ENCODE measurements at regions not wholly inside any gene's neighbourhood (a gene's known extent, or its start where the extent isn't known, plus 50 kb on each side); places are given as distances from the start of the nearest gene placed in this dataset.
"Not testable (repeated sequence)": the region's sequence is repeated elsewhere in the genome, so short reads cannot be mapped to it uniquely, and the experiment has no call there.

DNA sequence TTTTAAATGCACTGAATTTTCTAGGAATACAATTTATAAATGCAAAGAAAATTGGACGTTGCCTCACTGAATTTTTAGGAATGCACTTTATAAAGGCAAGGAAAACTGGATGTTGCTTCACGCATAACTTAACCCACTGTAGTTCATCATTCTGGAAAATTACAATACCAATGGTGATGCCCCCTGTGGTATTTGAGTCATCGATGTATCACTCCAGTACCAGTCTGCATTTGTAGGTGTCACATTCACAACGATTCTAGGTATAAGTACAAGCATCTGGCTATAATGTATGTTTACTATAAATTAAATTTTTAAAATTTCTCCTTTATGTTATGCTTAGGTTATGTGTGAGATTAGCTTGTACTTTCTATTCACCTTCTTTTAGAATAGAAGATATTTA, 320.5 kb downstream of the GOLGA6L6 start:
- H3K9me3 ChIP-seq (ENCODE audit: control insufficient read depth, low read length); H3K4me1 ChIP-seq (ENCODE audit: control insufficient read depth, insufficient read depth, low read length, poor library complexity, severe bottlenecking); H3K4me3 ChIP-seq (ENCODE audit: insufficient read depth, low read depth, low read length, poor library complexity, severe bottlenecking); DNase-seq; H3K36me3 ChIP-seq (ENCODE audit: control insufficient read depth, insufficient read depth, low read length); H3K27ac ChIP-seq (ENCODE audit: insufficient read depth, low read length, poor library complexity, severe bottlenecking); H3K27me3 ChIP-seq (replicated peaks; ENCODE audit: control insufficient read depth, insufficient read depth, low read length, poor library complexity, severe bottlenecking): not testable (repeated sequence)

- H3K27ac ChIP-seq (ENCODE audit: insufficient read depth, low read length, poor library complexity, severe bottlenecking); H3K36me3 ChIP-seq (ENCODE audit: control insufficient read depth, insufficient read depth, low read length); H3K4me1 ChIP-seq (ENCODE audit: control insufficient read depth, insufficient read depth, low read length, poor library complexity, severe bottlenecking); DNase-seq; H3K4me3 ChIP-seq (ENCODE audit: insufficient read depth, low read depth, low read length, poor library complexity, severe bottlenecking); H3K27me3 ChIP-seq (replicated peaks; ENCODE audit: control insufficient read depth, insufficient read depth, low read length, poor library complexity, severe bottlenecking); H3K9me3 ChIP-seq (ENCODE audit: control insufficient read depth, low read length): not testable (repeated sequence)
Observed at GRCh38 chr15:20219171-20219570, 322.4 kb downstream of the GOLGA6L6 start.

DNA sequence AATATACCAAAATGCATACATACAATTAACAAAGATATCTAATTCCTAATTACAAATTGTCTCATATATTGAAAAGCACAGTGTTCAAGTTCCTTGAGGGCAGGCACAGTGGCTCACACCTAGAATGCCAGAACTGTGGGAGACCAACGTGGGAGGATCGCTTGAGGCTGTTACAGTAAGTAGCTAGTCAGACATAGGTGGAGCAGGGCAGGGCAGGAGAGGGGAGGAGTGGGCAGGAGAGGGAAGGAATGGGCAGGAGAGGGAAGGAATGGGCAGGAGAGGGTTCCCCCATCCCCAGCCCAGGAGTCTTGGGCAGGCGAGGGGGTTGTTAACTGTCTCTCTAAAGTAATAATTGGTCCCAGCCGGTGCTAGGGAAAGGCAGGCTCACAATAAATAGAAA, 325.9 kb downstream of the GOLGA6L6 start:
- H3K36me3 ChIP-seq (ENCODE audit: control insufficient read depth, insufficient read depth, low read length); DNase-seq; H3K27me3 ChIP-seq (replicated peaks; ENCODE audit: control insufficient read depth, insufficient read depth, low read length, poor library complexity, severe bottlenecking); H3K27ac ChIP-seq (ENCODE audit: insufficient read depth, low read length, poor library complexity, severe bottlenecking); H3K4me3 ChIP-seq (ENCODE audit: insufficient read depth, low read depth, low read length, poor library complexity, severe bottlenecking); H3K4me1 ChIP-seq (ENCODE audit: control insufficient read depth, insufficient read depth, low read length, poor library complexity, severe bottlenecking); H3K9me3 ChIP-seq (ENCODE audit: control insufficient read depth, low read length): not testable (repeated sequence)

- not testable (repeated sequence) for H3K9me3 ChIP-seq (ENCODE audit: control insufficient read depth, low read length); H3K27ac ChIP-seq (ENCODE audit: insufficient read depth, low read length, poor library complexity, severe bottlenecking); H3K27me3 ChIP-seq (replicated peaks; ENCODE audit: control insufficient read depth, insufficient read depth, low read length, poor library complexity, severe bottlenecking); H3K36me3 ChIP-seq (ENCODE audit: control insufficient read depth, insufficient read depth, low read length); H3K4me3 ChIP-seq (ENCODE audit: insufficient read depth, low read depth, low read length, poor library complexity, severe bottlenecking); DNase-seq; H3K4me1 ChIP-seq (ENCODE audit: control insufficient read depth, insufficient read depth, low read length, poor library complexity, severe bottlenecking)
Observed at GRCh38 chr15:20214101-20214500, 327.5 kb downstream of the GOLGA6L6 start.

- H3K27ac ChIP-seq (ENCODE audit: insufficient read depth, low read length, poor library complexity, severe bottlenecking) = not testable (repeated sequence)
Observed at GRCh38 chr15:20211508-20211907, 330.1 kb downstream of the GOLGA6L6 start.

GRCh38 chr15:20209973-20210372, 331.6 kb downstream of the GOLGA6L6 start:
- H3K27me3 ChIP-seq (replicated peaks; ENCODE audit: control insufficient read depth, insufficient read depth, low read length, poor library complexity, severe bottlenecking); DNase-seq; H3K36me3 ChIP-seq (ENCODE audit: control insufficient read depth, insufficient read depth, low read length); H3K27ac ChIP-seq (ENCODE audit: insufficient read depth, low read length, poor library complexity, severe bottlenecking); H3K9me3 ChIP-seq (ENCODE audit: control insufficient read depth, low read length); H3K4me3 ChIP-seq (ENCODE audit: insufficient read depth, low read depth, low read length, poor library complexity, severe bottlenecking); H3K4me1 ChIP-seq (ENCODE audit: control insufficient read depth, insufficient read depth, low read length, poor library complexity, severe bottlenecking): not testable (repeated sequence)

More at GRCh38 chr15:20211508-20211907, 330.1 kb downstream of the GOLGA6L6 start:
- H3K9me3 ChIP-seq (ENCODE audit: control insufficient read depth, low read length); H3K36me3 ChIP-seq (ENCODE audit: control insufficient read depth, insufficient read depth, low read length); DNase-seq; H3K4me3 ChIP-seq (ENCODE audit: insufficient read depth, low read depth, low read length, poor library complexity, severe bottlenecking); H3K4me1 ChIP-seq (ENCODE audit: control insufficient read depth, insufficient read depth, low read length, poor library complexity, severe bottlenecking); H3K27me3 ChIP-seq (replicated peaks; ENCODE audit: control insufficient read depth, insufficient read depth, low read length, poor library complexity, severe bottlenecking): not testable (repeated sequence)

- H3K27me3 ChIP-seq (replicated peaks; ENCODE audit: control insufficient read depth, insufficient read depth, low read length, poor library complexity, severe bottlenecking); H3K9me3 ChIP-seq (ENCODE audit: control insufficient read depth, low read length); DNase-seq; H3K4me1 ChIP-seq (ENCODE audit: control insufficient read depth, insufficient read depth, low read length, poor library complexity, severe bottlenecking); H3K27ac ChIP-seq (ENCODE audit: insufficient read depth, low read length, poor library complexity, severe bottlenecking); H3K4me3 ChIP-seq (ENCODE audit: insufficient read depth, low read depth, low read length, poor library complexity, severe bottlenecking); H3K36me3 ChIP-seq (ENCODE audit: control insufficient read depth, insufficient read depth, low read length): not testable (repeated sequence)
Observed at GRCh38 chr15:20207607-20208006, 334.0 kb downstream of the GOLGA6L6 start.

DNA sequence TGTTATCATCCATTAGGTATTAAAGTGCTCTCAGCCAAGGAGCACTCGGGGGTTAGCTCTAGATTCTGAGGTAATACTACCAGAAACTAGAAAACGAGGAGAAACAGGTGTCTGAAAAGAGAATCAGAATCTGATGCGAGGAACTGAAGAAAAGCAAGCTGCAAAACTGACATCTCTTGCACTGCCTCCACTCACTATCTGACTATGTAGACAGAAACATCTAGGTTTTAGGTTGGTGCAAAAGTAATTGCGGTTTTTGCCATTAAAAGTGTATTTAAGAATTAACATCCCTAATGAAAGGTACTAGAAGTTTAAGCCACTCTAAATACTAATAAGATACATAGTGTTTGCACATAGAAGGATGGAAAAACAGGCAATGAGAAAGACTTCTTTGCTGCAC, 334.4 kb downstream of the GOLGA6L6 start:
- not testable (repeated sequence) for H3K4me1 ChIP-seq (ENCODE audit: control insufficient read depth, insufficient read depth, low read length, poor library complexity, severe bottlenecking); H3K36me3 ChIP-seq (ENCODE audit: control insufficient read depth, insufficient read depth, low read length); DNase-seq; H3K4me3 ChIP-seq (ENCODE audit: insufficient read depth, low read depth, low read length, poor library complexity, severe bottlenecking); H3K27ac ChIP-seq (ENCODE audit: insufficient read depth, low read length, poor library complexity, severe bottlenecking); H3K9me3 ChIP-seq (ENCODE audit: control insufficient read depth, low read length); H3K27me3 ChIP-seq (replicated peaks; ENCODE audit: control insufficient read depth, insufficient read depth, low read length, poor library complexity, severe bottlenecking)

GRCh38 chr15:20204177-20204866, 337.3 kb downstream of the GOLGA6L6 start:
- not testable (repeated sequence) for H3K27me3 ChIP-seq (replicated peaks; ENCODE audit: control insufficient read depth, insufficient read depth, low read length, poor library complexity, severe bottlenecking); H3K36me3 ChIP-seq (ENCODE audit: control insufficient read depth, insufficient read depth, low read length); H3K4me3 ChIP-seq (ENCODE audit: insufficient read depth, low read depth, low read length, poor library complexity, severe bottlenecking); H3K27ac ChIP-seq (ENCODE audit: insufficient read depth, low read length, poor library complexity, severe bottlenecking); DNase-seq; H3K9me3 ChIP-seq (ENCODE audit: control insufficient read depth, low read length); H3K4me1 ChIP-seq (ENCODE audit: control insufficient read depth, insufficient read depth, low read length, poor library complexity, severe bottlenecking)

- not testable (repeated sequence) for H3K27me3 ChIP-seq (replicated peaks; ENCODE audit: control insufficient read depth, insufficient read depth, low read length, poor library complexity, severe bottlenecking); H3K27ac ChIP-seq (ENCODE audit: insufficient read depth, low read length, poor library complexity, severe bottlenecking); DNase-seq; H3K4me1 ChIP-seq (ENCODE audit: control insufficient read depth, insufficient read depth, low read length, poor library complexity, severe bottlenecking); H3K36me3 ChIP-seq (ENCODE audit: control insufficient read depth, insufficient read depth, low read length); H3K4me3 ChIP-seq (ENCODE audit: insufficient read depth, low read depth, low read length, poor library complexity, severe bottlenecking); H3K9me3 ChIP-seq (ENCODE audit: control insufficient read depth, low read length)
Observed at GRCh38 chr15:20203649-20204150, 337.9 kb downstream of the GOLGA6L6 start.

Measured in effector memory CD4-positive, alpha-beta T cell (primary cell).